Hematopoietic multipotent progenitor cell (in vitro differentiated cells): ENCODE measurements at regions not wholly inside any gene's neighbourhood (a gene's known extent, or its start where the extent isn't known, plus 50 kb on each side); places are given as distances from the start of the nearest gene placed in this dataset.

Experiments used
- DNase-seq, 3 donors: peaks; one replicate each; pipeline ENCODE4 v3.0.0-alpha.2; 2011 to 2015; ENCODE audit warnings: low read depth in 2 of 3, low spot score in 2 of 3

- no peak for DNase-seq
Observed at GRCh38 chr12:105937009-105937408, 201.7 kb downstream of the NUAK1 start.

GRCh38 chr12:105939181-105939721 is 199.5 kb downstream of the NUAK1 start:
- no peak for DNase-seq

- no peak for DNase-seq
Observed at GRCh38 chr12:105942281-105942680, 196.5 kb downstream of the NUAK1 start.

- DNase-seq, result no peak
Observed at GRCh38 chr12:105943525-105943924, 195.2 kb downstream of the NUAK1 start.

GRCh38 chr12:105944628-105945027 is 194.1 kb downstream of the NUAK1 start:
- no peak for DNase-seq

GRCh38 chr12:105945880-105946279 is 192.9 kb downstream of the NUAK1 start:
- DNase-seq, result no peak

GRCh38 chr12:105946493-105946901 is 192.3 kb downstream of the NUAK1 start:
- peak in 1 of 3 donors; percentile 4 for DNase-seq

GRCh38 chr12:105947906-105948305 is 190.8 kb downstream of the NUAK1 start:
- DNase-seq, result no peak

GRCh38 chr12:105948331-105948730 is 190.4 kb downstream of the NUAK1 start:
- no peak for DNase-seq

- no peak for DNase-seq
Observed at GRCh38 chr12:105949391-105949790, 189.4 kb downstream of the NUAK1 start.

GRCh38 chr12:105951732-105952131 is 187.0 kb downstream of the NUAK1 start:
- no peak for DNase-seq

GRCh38 chr12:105954951-105955931 is 183.5 kb downstream of the NUAK1 start:
- peak in 2 of 3 donors; percentile 2 to 9 for DNase-seq

GRCh38 chr12:105955976-105956375 is 182.8 kb downstream of the NUAK1 start:
- DNase-seq, result no peak

GRCh38 chr12:105956662-105957457 is 181.9 kb downstream of the NUAK1 start:
- DNase-seq, result no peak

- DNase-seq, result no peak
Observed at GRCh38 chr12:105960319-105961083, 178.3 kb downstream of the NUAK1 start.

GRCh38 chr12:105961821-105962671 is 176.7 kb downstream of the NUAK1 start:
- no peak for DNase-seq

GRCh38 chr12:105967038-105967776 is 171.5 kb downstream of the NUAK1 start:
- no peak for DNase-seq

GRCh38 chr12:105968025-105968424 is 170.7 kb downstream of the NUAK1 start:
- no peak for DNase-seq

GRCh38 chr12:105970885-105971284 is 167.9 kb downstream of the NUAK1 start:
- no peak for DNase-seq
